NCI-H2227 (cell line): ENCODE measurements at regions not wholly inside any gene's neighbourhood (a gene's known extent, or its start where the extent isn't known, plus 50 kb on each side); places are given as distances from the start of the nearest gene placed in this dataset.
"Not testable (repeated sequence)": the region's sequence is repeated elsewhere in the genome, so short reads cannot be mapped to it uniquely, and the experiment has no call there.

Experiments used
- DNase-seq: peaks from one replicate; lab custom pipeline; 2025; ENCODE audit not compliant: unreplicated experiment; lab: John Stamatoyannopoulos, UW

- no peak for DNase-seq
Measured at GRCh38 chr22:44566911-44567310, 68.9 kb upstream of the RTL6 start.

- DNase-seq, result not testable (repeated sequence)
Measured at GRCh38 chr22:44562651-44563050, 64.6 kb upstream of the RTL6 start.

DNA sequence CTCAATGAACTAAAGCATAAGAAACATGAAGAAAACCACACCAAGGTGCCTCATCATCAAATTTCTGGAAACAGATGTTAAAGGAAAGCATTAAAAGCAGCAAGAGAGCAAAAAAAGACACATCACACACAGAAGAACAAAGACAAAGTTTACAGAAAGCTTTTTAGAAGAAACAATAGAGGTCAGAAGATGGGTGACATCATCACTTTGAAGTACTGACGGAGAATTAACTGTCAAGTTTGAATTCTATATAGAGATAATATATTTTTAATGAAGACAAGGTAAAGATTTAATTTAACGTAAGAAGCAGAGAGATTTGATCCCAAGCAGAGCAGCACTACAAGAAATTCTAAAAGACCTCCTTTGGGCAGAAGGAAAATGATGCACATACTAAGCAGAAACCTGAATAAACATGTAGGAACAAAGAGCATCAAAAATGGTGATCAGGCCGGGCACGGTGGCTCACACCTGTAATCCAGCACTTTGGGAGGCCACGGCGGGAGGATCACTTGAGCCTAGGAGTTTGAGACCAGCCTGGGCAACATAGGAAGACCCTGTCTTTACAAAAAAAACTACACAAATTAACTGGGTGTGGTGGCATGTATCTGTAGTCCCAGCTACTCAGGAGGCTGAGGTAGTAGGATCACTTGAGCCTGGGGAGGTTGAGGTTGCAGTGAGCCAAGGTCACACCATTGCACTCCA lies 63.3 kb upstream of the RTL6 start:
- DNase-seq, result no peak

GRCh38 chr22:44558671-44559070 lies 60.6 kb upstream of the RTL6 start:
- DNase-seq, result not testable (repeated sequence)

DNA sequence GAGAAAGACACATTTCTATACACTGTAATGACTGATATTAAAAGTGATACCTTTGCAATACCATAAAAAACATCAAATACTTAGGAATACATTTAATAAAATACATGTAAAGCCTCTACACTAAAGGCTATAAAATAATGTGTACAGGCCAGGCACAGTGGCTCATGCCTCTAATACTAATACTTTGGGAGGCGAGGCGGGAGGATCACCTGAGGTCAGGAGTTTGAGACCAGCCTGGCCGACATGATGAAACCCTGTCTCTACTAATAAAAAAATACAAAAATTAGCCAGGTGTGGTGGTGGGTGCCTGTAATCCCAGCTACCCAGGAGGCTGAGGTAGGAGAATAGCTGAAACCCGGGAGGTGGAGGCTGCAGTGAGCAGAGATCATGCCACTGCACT lies 59.8 kb upstream of the RTL6 start:
- not testable (repeated sequence) for DNase-seq

- no peak for DNase-seq
Measured at GRCh38 chr22:44557064-44557748, 59.2 kb upstream of the RTL6 start.

DNA sequence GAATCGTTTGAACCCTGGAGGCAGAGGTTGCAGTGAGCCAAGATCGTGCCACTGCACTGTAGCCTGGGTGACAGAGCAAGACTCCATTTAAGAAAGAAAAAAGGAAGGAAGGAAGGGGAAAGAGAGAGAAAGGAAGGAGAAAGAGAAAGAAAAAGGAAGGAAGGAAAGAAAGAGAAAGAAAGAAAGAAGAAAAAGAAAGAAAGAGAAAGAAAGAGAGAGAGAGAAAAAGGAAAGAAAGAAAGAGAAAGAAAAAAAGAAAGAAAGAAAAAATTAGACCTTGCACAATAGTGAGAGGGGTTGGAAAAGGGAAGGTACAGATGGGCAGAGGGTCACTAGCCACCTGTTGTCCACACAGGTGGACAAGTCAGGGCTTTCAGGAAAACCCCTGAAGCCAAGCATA lies 57.6 kb upstream of the RTL6 start:
- DNase-seq, result no peak

- DNase-seq, result no peak
Measured at GRCh38 chr22:44555046-44555445, 57.0 kb upstream of the RTL6 start.

- DNase-seq, result no peak
Measured at GRCh38 chr22:44554411-44554810, 56.4 kb upstream of the RTL6 start.

DNA sequence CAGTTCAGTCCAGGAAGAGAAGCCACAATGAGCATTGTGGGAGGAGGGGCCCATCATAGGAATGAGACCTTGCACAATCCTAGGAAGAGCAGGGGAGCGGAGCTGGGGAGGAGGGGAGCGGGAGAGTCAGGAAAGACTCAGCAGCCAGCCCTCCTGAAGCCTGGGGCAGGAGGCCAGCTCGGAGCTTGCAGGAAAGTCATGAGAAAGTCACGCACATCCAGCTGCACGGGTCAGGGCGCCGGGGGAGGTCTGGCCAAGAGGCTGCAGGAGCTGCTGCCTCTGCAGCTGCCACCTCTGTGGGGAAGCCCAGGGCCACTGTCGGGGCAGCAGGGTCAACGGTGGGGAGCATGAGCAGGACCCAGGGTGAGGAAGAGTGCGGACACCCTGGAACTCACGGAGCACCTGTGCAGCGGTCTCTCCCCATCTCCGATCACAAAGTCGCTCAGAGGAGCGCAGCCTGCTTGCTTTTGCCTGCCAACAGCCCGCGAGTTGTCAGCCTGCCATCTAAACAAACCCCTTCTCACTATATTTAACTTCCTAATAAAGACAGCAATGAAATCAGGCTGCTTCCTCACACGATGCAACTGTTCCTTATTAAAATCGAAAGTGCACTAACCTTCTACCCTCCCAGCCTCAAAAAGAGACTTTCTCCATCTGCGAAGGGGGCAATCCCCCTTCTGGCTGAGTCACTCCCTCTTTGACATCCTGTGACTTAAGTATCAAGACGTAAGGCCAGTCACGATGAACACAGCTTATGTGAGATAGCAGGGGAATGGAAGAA lies 52.9 kb upstream of the RTL6 start:
- no peak for DNase-seq

- DNase-seq, result no peak
Measured at GRCh38 chr22:44549701-44550100, 51.7 kb upstream of the RTL6 start.

DNA sequence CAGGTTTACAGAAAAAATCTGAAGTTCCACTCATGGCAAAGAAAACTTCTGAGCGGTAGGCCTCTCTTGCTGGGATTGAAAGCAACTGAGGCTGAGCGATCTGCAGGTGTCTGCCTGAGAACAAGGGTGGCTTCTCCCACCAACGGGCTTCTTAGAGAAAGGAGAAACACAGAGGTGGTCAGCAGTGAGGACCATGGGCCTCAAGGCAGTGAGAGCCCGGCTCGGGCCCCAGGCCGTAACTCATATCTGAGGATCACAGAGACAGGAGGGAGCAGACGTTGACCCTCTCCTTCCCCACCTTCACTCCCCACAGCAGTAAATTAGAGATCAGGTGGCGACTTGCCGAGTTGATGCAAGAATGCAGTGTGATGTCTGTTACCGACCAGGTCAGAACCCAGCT lies 50.9 kb upstream of the RTL6 start:
- no peak for DNase-seq
